GM12865 (cell line): ENCODE measurements at regions not wholly inside any gene's neighbourhood (a gene's known extent, or its start where the extent isn't known, plus 50 kb on each side); places are given as distances from the start of the nearest gene placed in this dataset.

Experiments used
- DNase-seq: peaks from one replicate; pipeline ENCODE4 v3.0.0; 2010; ENCODE audit warnings: low read depth
- H3K4me3 ChIP-seq: 2 replicates; pipeline ENCODE4 v1.5.1; 2011; ENCODE audit warnings: mild to moderate bottlenecking, low read depth, low read length, control low read depth
- TF ChIP-seq, protein P1 (sequence below): IDR thresholded peaks from 2 replicates; pipeline ENCODE4 v1.5.1; 2011; ENCODE audit warnings: low read length, control low read depth, low read depth, inconsistent platforms; ENCODE audit not compliant: insufficient read depth; ENCODE audit errors: missing control alignments

DNA sequence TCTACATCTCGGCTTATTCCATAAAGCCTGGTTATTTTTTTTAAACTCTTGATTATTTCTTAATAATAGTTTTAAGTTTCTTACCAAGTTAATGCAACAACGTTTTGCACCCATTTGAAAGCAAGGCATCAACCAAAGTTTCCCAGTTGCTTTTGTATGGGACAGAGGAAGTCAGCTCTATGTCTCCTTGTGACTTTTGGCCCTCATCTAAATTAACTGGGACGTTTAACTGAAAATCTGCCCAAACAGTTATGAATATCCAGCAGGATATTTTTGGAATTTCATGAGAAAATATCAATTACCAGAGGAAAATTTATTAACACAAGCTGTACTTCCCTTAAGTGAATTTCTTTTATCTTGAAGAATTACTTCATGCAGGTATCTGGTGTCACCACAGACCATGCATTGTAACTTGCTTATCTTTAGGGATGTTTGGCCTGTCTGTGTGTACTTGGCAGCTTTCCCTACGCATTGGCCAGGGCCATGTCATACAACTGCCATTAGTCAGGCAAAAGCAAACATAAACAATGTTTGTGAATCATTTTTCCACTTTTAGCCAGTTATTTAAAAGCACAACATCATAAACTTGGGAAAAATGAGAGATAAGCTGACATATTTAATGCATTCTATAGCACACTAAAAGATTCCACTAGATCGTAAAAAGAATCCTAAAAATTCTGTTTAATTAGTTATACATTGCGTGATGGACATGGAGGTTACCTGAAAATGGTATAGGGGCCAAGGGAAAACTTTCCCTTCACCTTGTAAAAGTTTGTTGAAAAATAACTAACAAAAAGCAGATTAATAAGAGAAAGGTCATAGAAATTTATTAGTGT is 101.4 kb upstream of the PDE5A start:
- H3K4me3 ChIP-seq: no peak overlapping the region
- no peak for DNase-seq
- TF ChIP-seq, protein P1, sequence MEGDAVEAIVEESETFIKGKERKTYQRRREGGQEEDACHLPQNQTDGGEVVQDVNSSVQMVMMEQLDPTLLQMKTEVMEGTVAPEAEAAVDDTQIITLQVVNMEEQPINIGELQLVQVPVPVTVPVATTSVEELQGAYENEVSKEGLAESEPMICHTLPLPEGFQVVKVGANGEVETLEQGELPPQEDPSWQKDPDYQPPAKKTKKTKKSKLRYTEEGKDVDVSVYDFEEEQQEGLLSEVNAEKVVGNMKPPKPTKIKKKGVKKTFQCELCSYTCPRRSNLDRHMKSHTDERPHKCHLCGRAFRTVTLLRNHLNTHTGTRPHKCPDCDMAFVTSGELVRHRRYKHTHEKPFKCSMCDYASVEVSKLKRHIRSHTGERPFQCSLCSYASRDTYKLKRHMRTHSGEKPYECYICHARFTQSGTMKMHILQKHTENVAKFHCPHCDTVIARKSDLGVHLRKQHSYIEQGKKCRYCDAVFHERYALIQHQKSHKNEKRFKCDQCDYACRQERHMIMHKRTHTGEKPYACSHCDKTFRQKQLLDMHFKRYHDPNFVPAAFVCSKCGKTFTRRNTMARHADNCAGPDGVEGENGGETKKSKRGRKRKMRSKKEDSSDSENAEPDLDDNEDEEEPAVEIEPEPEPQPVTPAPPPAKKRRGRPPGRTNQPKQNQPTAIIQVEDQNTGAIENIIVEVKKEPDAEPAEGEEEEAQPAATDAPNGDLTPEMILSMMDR: no peak

DNA sequence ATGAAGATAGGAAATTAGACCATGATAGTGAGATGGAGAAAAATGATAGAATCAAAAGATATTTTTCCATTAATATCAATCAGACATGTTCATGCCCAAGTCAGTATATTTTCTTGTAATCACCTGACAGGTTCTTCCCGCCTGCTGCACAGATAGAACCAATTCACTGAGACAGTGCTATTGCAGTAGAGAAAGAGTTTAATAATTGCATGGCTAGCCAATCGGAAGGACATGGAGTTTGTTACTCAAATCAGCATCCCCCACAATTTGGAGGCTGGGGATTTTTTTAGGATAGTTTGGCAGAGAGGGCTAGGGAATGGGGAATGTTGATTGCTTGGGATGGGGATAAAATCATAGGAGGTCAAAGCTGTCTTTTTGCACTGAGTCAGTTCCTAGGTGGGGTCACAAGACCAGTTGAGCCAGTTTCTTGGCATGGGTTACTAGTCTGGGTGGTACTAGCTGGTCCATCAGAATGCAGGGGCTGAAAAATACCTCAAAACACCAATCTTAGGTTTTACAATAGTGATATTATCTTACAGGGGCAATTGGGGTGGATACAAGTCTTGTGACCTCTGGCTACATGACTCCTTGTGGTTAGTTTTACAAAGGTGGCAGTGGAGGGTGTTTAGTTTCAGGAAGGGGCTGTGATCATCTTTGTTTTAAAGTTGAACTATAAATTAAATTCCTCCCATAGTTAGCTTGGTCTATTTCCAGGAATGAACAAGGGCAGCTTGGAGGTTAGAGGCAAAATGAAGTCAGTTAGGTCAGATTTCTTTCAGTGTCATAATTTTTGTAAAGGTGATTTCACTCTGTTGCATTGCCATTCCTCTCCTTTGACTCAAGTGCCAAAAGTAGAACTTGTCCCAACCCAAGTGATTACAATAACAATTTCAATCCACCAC is 100.3 kb upstream of the PDE5A start:
- TF ChIP-seq, protein P1: no peak
- no peak overlapping the region for H3K4me3 ChIP-seq
- no peak for DNase-seq

DNA sequence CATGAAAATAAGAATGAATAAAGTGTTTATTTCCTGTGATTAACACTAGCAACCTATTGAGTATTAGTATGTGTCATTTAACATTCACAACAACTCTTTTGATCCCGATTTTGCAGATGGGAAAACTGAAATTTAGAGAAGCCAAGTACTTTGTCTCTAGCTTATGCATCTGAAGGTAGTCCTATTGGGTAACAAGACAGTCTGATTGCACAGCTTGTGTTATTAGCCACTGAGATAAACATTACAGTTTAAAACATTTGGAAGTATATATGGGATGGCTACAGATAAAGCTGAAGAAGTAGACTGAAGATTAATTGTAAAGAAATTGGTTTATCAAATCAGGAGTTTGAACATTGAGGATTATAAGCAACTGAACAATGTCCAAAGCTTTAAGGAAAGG is 99.6 kb upstream of the PDE5A start:
- DNase-seq: no peak
- no peak overlapping the region for H3K4me3 ChIP-seq
- TF ChIP-seq, protein P1: no peak

DNA sequence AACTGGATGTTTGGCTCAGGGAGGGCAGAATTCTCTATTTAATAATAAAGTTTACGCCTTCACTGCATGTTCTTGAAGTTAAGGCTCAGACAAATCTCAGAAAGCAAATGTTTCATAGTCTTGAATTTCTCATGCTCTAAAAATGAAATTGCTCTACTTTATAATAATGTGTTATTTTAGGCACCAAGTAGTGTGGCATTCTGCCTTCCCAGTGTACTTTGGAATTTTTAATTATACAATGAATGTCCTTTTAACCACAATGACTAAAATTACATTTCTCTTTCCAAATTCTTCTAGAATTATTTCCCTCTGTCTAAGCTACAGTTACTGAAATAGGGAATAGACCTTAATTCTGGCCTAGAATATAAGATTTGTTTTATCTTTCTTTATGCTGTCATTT is 97.9 kb upstream of the PDE5A start:
- H3K4me3 ChIP-seq: no peak overlapping the region
- no peak for DNase-seq
- TF ChIP-seq, protein P1: no peak

DNA sequence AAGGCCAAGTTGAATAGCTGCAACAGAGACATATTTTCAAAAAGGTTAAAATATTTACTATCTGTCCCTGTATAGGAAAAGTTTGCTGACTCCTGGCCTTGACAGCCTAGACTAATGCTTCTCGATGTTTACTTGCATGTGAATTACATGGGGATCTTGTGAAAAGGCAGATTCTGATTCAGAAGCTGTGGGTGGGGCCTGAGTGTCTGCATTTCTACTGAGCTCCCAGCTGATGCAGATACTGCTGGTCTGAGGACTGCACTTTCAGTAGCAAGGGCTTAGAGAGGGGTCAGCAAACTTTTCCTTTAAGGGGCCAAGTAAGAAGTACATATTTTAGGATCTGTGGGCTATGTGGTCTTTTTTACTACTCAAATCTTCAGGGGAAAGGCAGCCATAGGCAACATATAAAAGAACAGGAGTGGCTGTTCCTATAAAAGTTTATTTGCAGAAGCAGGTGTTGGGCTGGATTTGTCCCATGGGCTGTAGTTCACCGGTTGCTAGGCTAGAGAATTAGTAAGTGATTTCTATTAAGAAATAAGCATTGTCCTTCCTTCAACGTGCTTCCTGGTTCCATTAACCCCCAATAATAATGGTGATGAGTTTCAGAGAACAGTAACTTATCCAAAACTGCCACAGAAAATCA is 97.2 kb upstream of the PDE5A start:
- no peak overlapping the region for H3K4me3 ChIP-seq
- TF ChIP-seq, protein P1: no peak
- DNase-seq: no peak

DNA sequence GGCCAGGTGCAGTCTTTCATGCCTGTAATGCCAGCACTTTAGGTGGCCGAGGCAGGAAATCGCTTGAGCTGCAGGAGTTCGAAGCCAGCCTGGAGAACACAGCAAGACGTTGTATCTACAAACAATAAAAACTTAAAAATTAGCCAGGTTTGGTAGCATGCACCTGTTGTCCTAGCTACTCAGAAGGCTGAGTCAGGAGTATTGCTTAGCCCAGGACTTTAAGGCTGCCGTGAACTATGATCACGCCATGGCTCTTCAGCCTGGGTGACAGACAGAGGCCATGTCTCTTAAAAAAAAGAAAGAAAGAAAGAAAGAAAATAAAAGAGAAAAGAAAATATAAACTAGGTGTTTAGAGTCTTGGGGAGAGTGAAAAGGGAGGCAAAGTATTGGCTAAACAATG is 96.4 kb upstream of the PDE5A start:
- no peak overlapping the region for H3K4me3 ChIP-seq
- TF ChIP-seq, protein P1: no peak
- no peak for DNase-seq
